ENCODE measurements at regions not wholly inside any gene's neighbourhood (a gene's known extent, or its start where the extent isn't known, plus 50 kb on each side); places are given as distances from the start of the nearest gene placed in this dataset.
"Not testable (repeated sequence)": the region's sequence is repeated elsewhere in the genome, so short reads cannot be mapped to it uniquely, and the experiment has no call there.

GRCh38 chr1:10942542-10942912 lies 69.9 kb upstream of the TARDBP start:
- DNase-seq, result no peak

DNA sequence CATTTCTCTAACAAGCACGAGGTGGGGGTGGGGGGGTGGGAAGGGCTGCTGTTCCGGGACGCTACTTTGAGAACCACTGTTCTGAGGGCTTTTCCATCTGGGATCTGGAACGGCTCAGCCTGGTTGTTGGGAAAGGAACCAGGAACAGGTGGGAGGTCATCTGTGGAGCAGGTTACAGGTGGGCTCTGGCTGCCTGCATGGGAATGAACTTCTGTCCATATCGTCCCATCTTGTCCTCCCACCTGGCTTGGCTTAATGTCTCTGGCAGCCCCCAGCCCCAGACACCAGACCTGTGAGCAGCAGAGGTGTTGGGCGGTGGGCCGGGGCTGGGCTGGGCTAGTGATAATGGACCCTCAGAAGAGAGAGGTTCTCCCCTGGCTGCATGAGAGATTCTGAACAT lies 69.4 kb upstream of the TARDBP start:
- DNase-seq, result no peak

- peak; percentile 34 for DNase-seq
Observed at GRCh38 chr1:10943991-10944730, 68.3 kb upstream of the TARDBP start.

DNA sequence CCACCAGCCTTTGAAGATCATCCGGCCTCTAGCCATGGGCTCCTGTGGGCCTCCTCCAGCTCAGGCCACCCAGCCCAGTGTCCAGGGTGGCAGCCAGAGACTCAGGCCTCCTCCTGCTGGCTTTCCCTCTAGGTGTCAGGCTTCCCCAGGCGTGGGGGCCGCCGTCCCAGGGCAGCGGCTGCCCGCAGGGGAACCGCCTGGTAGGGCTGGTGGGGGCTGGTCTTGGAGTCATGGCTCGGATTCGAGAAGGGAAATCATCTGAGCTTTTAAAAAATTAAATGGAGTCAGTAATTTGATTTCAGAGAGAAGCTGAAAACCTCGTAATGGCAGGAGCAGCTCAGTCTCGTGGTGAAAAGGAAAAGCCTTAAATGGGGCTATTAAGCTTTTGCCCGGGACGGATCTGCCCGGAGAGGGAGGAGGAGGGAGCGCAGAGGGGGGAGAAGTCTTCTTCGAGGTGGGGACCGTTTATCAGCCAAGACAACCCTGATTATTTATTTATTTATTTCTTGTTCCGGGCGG lies 66.4 kb upstream of the TARDBP start:
- DNase-seq, result no peak

DNA sequence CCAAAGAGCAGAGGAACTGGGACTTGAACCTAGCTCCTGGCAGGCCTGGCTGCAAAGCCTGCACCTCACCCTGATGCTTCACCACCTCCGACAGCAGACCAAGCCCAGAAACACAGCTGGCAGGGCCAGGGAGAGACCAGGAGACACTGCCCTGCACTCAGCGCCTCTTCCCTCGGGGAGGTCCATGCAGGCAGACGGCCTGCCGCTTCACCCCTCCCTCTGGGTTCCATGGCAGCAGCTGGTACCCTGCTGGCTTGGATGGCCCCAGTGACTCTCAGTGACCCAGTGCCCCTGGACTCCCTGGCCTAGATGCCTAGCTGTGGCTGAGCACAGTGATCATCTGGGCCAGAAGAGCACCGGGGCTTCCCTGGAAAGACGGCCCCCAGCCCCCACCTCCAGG lies 65.3 kb upstream of the TARDBP start:
- DNase-seq, result no peak

- DNase-seq, result no peak
Observed at GRCh38 chr1:10947691-10948462, 64.6 kb upstream of the TARDBP start.

DNA sequence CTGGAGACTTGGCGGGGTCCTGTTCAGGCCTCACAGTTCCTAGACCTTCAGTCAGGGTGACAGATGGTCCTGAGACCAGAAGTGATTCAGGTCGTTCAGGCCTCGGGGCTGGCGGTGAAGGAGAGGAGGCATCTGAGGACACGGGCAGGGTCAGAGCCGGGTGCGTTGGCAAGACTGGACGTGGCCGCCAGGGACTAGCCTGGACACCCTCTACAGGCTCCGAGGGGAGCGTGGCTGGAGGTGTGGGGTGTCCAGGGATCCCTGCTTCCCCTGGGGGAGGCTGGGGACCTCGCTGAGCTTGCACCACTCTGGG lies 64.0 kb upstream of the TARDBP start:
- no peak for DNase-seq

- DNase-seq, result no peak
Observed at GRCh38 chr1:10950316-10951172, 61.9 kb upstream of the TARDBP start.

- not testable (repeated sequence) for DNase-seq
Observed at GRCh38 chr1:10951298-10951697, 61.2 kb upstream of the TARDBP start.

DNA sequence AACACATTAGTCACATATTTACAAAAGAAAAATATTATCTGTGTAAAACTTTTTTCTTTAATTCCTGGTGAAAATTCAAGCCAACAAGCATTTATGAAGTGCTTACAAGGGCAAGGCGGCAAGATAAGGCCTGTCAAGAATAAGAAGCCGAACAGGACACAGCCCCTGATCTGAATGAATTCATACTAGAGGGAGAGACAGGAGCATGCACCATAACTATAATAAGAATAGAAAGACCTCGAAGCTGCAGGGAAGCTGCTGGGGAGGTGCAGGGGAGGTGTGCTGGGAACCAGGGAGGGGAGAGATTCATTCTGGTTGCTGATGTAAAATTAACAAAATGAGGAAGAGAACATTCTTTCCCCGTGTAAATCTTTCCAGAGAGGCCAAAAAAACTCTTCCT lies 60.5 kb upstream of the TARDBP start:
- no peak for DNase-seq

- no peak for DNase-seq
Observed at GRCh38 chr1:10953505-10954193, 58.8 kb upstream of the TARDBP start.

DNA sequence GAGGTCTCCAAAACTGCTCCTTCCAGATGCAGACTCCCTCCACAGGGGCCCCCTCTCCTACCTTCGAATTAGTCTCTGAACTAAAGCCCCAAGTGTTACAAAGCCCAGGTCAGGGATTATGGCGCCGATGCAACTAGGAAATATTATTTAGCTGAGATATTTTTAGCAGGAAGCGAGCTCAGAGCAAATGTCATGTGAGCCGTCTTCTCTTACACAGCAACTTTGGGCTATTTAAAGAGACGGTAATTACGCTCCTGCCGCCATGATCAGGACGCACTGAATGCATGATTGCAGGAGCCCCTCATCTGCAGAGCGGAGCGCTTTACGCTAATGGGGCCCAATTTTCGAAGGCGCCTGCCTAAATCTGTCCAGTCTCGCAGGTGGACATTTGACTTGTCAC lies 55.3 kb upstream of the TARDBP start:
- no peak for DNase-seq

- DNase-seq, result no peak
Observed at GRCh38 chr1:10958614-10959013, 53.8 kb upstream of the TARDBP start.

- peak; percentile 46 for DNase-seq
Observed at GRCh38 chr1:10960411-10961299, 51.8 kb upstream of the TARDBP start.

DNA sequence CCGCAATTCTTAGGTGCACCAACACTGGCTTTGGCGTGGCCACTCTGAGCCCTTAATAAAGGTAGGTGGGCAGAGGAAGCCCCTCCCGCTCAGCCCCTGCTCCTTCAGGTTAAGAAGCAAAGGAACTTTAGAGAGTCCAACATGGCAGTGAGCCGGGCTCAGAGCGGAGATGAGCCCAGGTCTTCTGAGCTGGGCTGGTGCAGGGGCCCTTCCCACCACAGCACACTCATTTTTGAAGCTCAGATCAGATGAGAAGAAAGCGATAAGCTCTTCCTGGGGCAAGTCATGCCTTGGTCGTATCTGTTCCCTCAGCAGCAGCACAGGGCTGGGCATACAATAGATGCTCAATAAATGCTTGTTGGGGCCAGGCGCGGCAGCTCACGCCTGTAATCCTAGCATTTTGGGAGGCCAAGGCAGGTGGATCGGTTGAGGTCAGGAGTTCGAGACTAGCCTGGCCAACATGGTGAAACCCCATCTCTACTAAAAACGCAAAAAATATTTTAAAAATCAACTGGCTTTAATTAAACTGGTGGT lies 51.1 kb upstream of the TARDBP start:
- no peak for DNase-seq

DNA sequence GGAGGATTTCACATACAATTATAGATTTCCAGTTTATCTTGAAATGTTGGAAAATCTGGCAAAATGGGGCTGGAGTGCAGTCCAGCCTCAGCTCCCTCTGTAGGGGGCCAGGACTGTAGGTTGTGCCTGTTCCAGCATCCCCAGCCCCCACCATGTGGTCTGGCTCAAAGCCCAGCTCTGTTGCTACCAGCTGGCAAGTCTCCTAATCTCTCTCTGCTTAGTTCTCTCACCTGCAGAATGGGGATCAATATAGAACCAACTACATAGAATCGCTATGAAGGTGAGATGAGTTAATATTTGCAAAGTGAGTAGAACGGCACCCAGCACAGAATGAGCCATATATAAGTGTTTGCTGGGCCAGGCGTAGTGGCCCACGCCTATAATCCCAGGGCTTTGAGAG lies 50.0 kb upstream of the TARDBP start:
- DNase-seq, result peak; percentile 0

Measured in kidney glomerular epithelial cell (primary cell).